IMR-90 (cell line): ENCODE measurements at regions not wholly inside any gene's neighbourhood (a gene's known extent, or its start where the extent isn't known, plus 50 kb on each side); places are given as distances from the start of the nearest gene placed in this dataset.

Experiments used
- ATAC-seq: fragments of 200-7000 bp; cut with Tn5 transposase; 2 replicates; pipeline ENCODE4 v1.9.1; 2020; ENCODE audit warnings: low read depth, mild to moderate bottlenecking, moderate library complexity
- BruUV-seq: library from RNA; stranded (reverse); fragments of 400-500 nt; replicated peaks from 2 replicates; lab custom pipeline; 2021; lab: Mats Ljungman, UMichigan
- CTCF ChIA-PET: fragments of 300-600 bp; formaldehyde crosslinking; extraction: SDS; loops from one replicate; lab custom pipeline; 2021; ENCODE audit warnings: antibody characterized with exemption; lab: Yijun Ruan, JAX
- POLR2A ChIA-PET: fragments of 300-600 bp; sonication (Branson Sonifier 250); formaldehyde crosslinking; loops from one replicate; lab custom pipeline; 2022; ENCODE audit warnings: antibody characterized with exemption; ENCODE audit not compliant: unreplicated experiment; lab: Charles Lee
- DNase-seq: peaks from one replicate; pipeline ENCODE4 v3.0.0; 2013
- H2AFZ ChIP-seq: replicated peaks from 2 replicates; pipeline ENCODE3; 2013; ENCODE audit warnings: low read length, mild to moderate bottlenecking; ENCODE audit not compliant: poor library complexity
- H2AK5ac ChIP-seq: 2 replicates; pipeline ENCODE4 v1.6.1; 2013; ENCODE audit warnings: low read depth, low read length, inconsistent platforms
- H2AK9ac ChIP-seq: replicated peaks from 2 replicates; pipeline ENCODE3; 2013; ENCODE audit warnings: mild to moderate bottlenecking, low read depth, low read length, moderate library complexity; ENCODE audit not compliant: poor library complexity
- H2BK120ac ChIP-seq: 2 replicates; pipeline ENCODE4 v1.6.1; 2013; ENCODE audit warnings: low read depth, low read length, inconsistent platforms
- H2BK15ac ChIP-seq: 3 replicates; pipeline ENCODE4 v1.6.1; 2013; ENCODE audit warnings: low read depth, low read length, inconsistent platforms
- H2BK20ac ChIP-seq: 2 replicates; pipeline ENCODE4 v1.6.1; 2013; ENCODE audit warnings: low read depth, mild to moderate bottlenecking, inconsistent platforms, low read length, moderate library complexity
- H2BK5ac ChIP-seq: 2 replicates; pipeline ENCODE4 v1.6.1; 2013; ENCODE audit warnings: mild to moderate bottlenecking, low read depth, low read length, inconsistent platforms; ENCODE audit not compliant: poor library complexity, severe bottlenecking
- H3K14ac ChIP-seq: replicated peaks from 2 replicates; pipeline ENCODE4 v1.6.1; 2013; ENCODE audit warnings: low read depth, low read length, inconsistent platforms
- H3K18ac ChIP-seq: 2 replicates; pipeline ENCODE4 v1.6.1; 2013; ENCODE audit warnings: low read depth, low read length, control low read depth
- H3K23ac ChIP-seq: 2 replicates; pipeline ENCODE4 v1.6.1; 2013; ENCODE audit warnings: low read depth, low read length, inconsistent platforms
- H3K27ac ChIP-seq: 2 replicates; pipeline ENCODE4 v1.5.1; 2013; ENCODE audit warnings: mild to moderate bottlenecking, control low read depth, low read length; ENCODE audit not compliant: insufficient read depth
- H3K27me3 ChIP-seq: 2 replicates; pipeline ENCODE4 v1.6.1; 2013; ENCODE audit warnings: low read length; ENCODE audit not compliant: control insufficient read depth, insufficient read depth
- H3K36me3 ChIP-seq: 2 replicates; pipeline ENCODE4 v1.6.1; 2013; ENCODE audit warnings: low read length, mixed read lengths; ENCODE audit not compliant: control insufficient read depth, insufficient read depth
- H3K4ac ChIP-seq: 2 replicates; pipeline ENCODE4 v1.6.1; 2013; ENCODE audit warnings: low read depth, low read length, inconsistent platforms
- H3K4me1 ChIP-seq: 2 replicates; pipeline ENCODE4 v1.6.1; 2013; ENCODE audit warnings: low read length, mixed read lengths; ENCODE audit not compliant: control insufficient read depth, insufficient read depth
- H3K4me2 ChIP-seq: 2 replicates; pipeline ENCODE4 v1.6.1; 2013; ENCODE audit warnings: low read depth, mild to moderate bottlenecking, control low read depth, low read length, moderate library complexity
- H3K4me3 ChIP-seq: 2 replicates; pipeline ENCODE4 v1.5.1; 2013; ENCODE audit warnings: low read depth, mild to moderate bottlenecking, control low read depth, low read length, moderate library complexity; ENCODE audit not compliant: insufficient read depth
- H3K56ac ChIP-seq: 2 replicates; pipeline ENCODE4 v1.6.1; 2013; ENCODE audit warnings: low read length, inconsistent platforms; ENCODE audit not compliant: insufficient read depth; ENCODE audit errors: extremely low read depth
- H3K79me1 ChIP-seq, 2 experiments: 2 replicates each; pipeline ENCODE4 v1.6.1; 2013; ENCODE audit warnings: low read length in 2 of 2, inconsistent platforms in 1 of 2, low read depth in 1 of 2
- H3K9ac ChIP-seq: 2 replicates; pipeline ENCODE4 v1.6.1; 2013; ENCODE audit warnings: low read depth, low read length, control low read depth
- H3K9me1 ChIP-seq: 2 replicates; pipeline ENCODE4 v1.6.1; 2013; ENCODE audit warnings: low read length, inconsistent platforms; ENCODE audit not compliant: insufficient read depth
- H3K9me3 ChIP-seq: 2 replicates; pipeline ENCODE4 v1.6.1; 2013; ENCODE audit warnings: low read length; ENCODE audit not compliant: control insufficient read depth, insufficient read depth
- H4K20me1 ChIP-seq: 2 replicates; pipeline ENCODE4 v1.6.1; 2013; ENCODE audit warnings: low read length, inconsistent platforms; ENCODE audit not compliant: insufficient read depth
- H4K5ac ChIP-seq: 2 replicates; pipeline ENCODE4 v1.6.1; 2013; ENCODE audit warnings: mild to moderate bottlenecking, low read depth, low read length, control low read depth
- H4K8ac ChIP-seq, 2 experiments: 2 replicates each; pipeline ENCODE4 v1.6.1; 2013; ENCODE audit warnings: low read depth in 2 of 2, low read length in 2 of 2, control low read depth in 1 of 2, inconsistent platforms in 1 of 2
- H4K91ac ChIP-seq: 2 replicates; pipeline ENCODE4 v1.6.1; 2013; ENCODE audit warnings: low read depth, low read length, inconsistent platforms; ENCODE audit not compliant: insufficient read depth
- CEBPB ChIP-seq: IDR thresholded peaks from 2 replicates; pipeline ENCODE4 v1.6.1; 2012; ENCODE audit warnings: low read depth, low read length, improper control_type of control experiment
- ELK1 ChIP-seq: fragments of 150-350 bp; IDR thresholded peaks from 2 replicates; pipeline ENCODE4 v1.6.1; 2016; ENCODE audit warnings: low read depth, mild to moderate bottlenecking, low read length, moderate library complexity, borderline replicate concordance
- MAFK ChIP-seq: IDR thresholded peaks from 2 replicates; pipeline ENCODE4 v1.6.1; 2012; ENCODE audit warnings: low read depth, low read length, improper control_type of control experiment
- POLR2A ChIP-seq: IDR thresholded peaks from 2 replicates; pipeline ENCODE4 v1.6.1; 2012; ENCODE audit warnings: mild to moderate bottlenecking, low read depth, low read length
- SMC3 ChIP-seq: fragments of 150-350 bp; IDR thresholded peaks from 2 replicates; pipeline ENCODE4 v1.6.1; 2016; ENCODE audit warnings: low read depth, mild to moderate bottlenecking, antibody characterized with exemption, low read length, moderate library complexity
- WGBS, 2 experiments: methylation state at CpG; one replicate each; pipeline versions ENCODE4 v1.1.5 to v1.1.7; 2013; ENCODE audit warnings: missing lambda C conversion rate in 2 of 2; ENCODE audit not compliant: insufficient read length in 1 of 2; ENCODE audit errors: extremely low coverage in 2 of 2; 5-methylcytosine and 5-hydroxymethylcytosine counted together
- dilution Hi-C: fragments of 300-500 bp; cut with HindIII; formaldehyde crosslinking; loops from one replicate; pipeline ENCODE4 v1.14.3; 2018; ENCODE audit warnings: low sequenced_read_pairs; ENCODE audit not compliant: unreplicated experiment
- in situ Hi-C: fragments of 300-500 bp; cut with MboI; formaldehyde crosslinking; loops from 3 replicates; pipeline ENCODE4 v1.14.3; 2019; ENCODE audit warnings: low sequenced_read_pairs, inconsistent platforms, mixed read lengths
- intact Hi-C: fragments of 100-400 bp; cut with micrococcal nuclease; formaldehyde crosslinking; loops from 2 replicates; pipeline ENCODE4 v1.10.0; 2022
- TF ChIP-seq, protein P1 (sequence below): conservative IDR thresholded peaks from 2 replicates; pipeline ENCODE4 v1.5.1; 2012; ENCODE audit warnings: mild to moderate bottlenecking, low read depth, low read length, improper control_type of control experiment

- Histone ChIP-seq H4K20me1 (no peaks in the 10 kb centered on the region), H4K5ac (no peak overlapping the region), H3K79me1 (no peaks in the 10 kb centered on the region), H2BK15ac (no peak overlapping the region), H3K9ac (no peak overlapping the region), H2AK9ac (no peak overlapping the region), H3K4ac (no peak overlapping the region), H3K4me2 (no peak overlapping the region), H2BK5ac (no peak overlapping the region), H3K14ac (no peak overlapping the region), H3K18ac (no peak overlapping the region), H2AFZ (no peak overlapping the region), H3K27ac (no peak overlapping the region), H3K23ac (no peak overlapping the region), H2BK120ac (no peak overlapping the region), H3K56ac (no peak overlapping the region), H3K9me1 (no peaks in the 10 kb centered on the region), H3K27me3 (no peaks in the 10 kb centered on the region), H3K9me3 (no peaks in the 10 kb centered on the region; the same call in 1 of the 2 replicates), H2BK20ac (no peak overlapping the region), H3K4me3 (no peak overlapping the region), H4K8ac (no peak overlapping the region), H4K91ac (no peak overlapping the region), H3K36me3 (no peaks in the 10 kb centered on the region), H2AK5ac (no peak overlapping the region), H3K4me1 (peaks cover 3% of the 10 kb centered on the region)
- BruUV-seq, result no TSS peak
- DNase-seq (no peak), ATAC-seq (no peak)
- TF ChIP-seq CEBPB, result no peak
- no peak for TF ChIP-seq POLR2A
- TF ChIP-seq ELK1, result no peak
- no peak for TF ChIP-seq MAFK
- no peak for TF ChIP-seq SMC3
- TF ChIP-seq, protein P1, sequence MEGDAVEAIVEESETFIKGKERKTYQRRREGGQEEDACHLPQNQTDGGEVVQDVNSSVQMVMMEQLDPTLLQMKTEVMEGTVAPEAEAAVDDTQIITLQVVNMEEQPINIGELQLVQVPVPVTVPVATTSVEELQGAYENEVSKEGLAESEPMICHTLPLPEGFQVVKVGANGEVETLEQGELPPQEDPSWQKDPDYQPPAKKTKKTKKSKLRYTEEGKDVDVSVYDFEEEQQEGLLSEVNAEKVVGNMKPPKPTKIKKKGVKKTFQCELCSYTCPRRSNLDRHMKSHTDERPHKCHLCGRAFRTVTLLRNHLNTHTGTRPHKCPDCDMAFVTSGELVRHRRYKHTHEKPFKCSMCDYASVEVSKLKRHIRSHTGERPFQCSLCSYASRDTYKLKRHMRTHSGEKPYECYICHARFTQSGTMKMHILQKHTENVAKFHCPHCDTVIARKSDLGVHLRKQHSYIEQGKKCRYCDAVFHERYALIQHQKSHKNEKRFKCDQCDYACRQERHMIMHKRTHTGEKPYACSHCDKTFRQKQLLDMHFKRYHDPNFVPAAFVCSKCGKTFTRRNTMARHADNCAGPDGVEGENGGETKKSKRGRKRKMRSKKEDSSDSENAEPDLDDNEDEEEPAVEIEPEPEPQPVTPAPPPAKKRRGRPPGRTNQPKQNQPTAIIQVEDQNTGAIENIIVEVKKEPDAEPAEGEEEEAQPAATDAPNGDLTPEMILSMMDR, result no peak
- in situ Hi-C loops, result no loop called here
- intact Hi-C loops, result no loop called here
- no CpG with 5 or more reads among the region's 4 CpGs for WGBS, 2 experiments
- ChIA-PET POLR2A (no interaction called here), CTCF (no interaction called here)
- dilution Hi-C loops, result no loop called here
These were observed 154.3 kb upstream of the EOLA2 start for GRCh38 chrX:150092549-150092948.
